ENCODE measurements at regions not wholly inside any gene's neighbourhood (a gene's known extent, or its start where the extent isn't known, plus 50 kb on each side); places are given as distances from the start of the nearest gene placed in this dataset.

- no peak for DNase-seq (ENCODE audit: extremely low spot score)
- H3K4me3 ChIP-seq (ENCODE audit: low read depth, low read length), result no peak overlapping the region
- WGBS, result 91% methylated on average over 2 of the region's 2 CpGs
- no peak overlapping the region for H3K27ac ChIP-seq (ENCODE audit: low read depth)
- H3K4me1 ChIP-seq (ENCODE audit: insufficient read depth), result no peaks in the 10 kb centered on the region
- H3K36me3 ChIP-seq (ENCODE audit: insufficient read depth), result no peaks in the 10 kb centered on the region
Observed at GRCh38 chr1:163773396-163773795, 451.6 kb downstream of the NUF2 start.

DNA sequence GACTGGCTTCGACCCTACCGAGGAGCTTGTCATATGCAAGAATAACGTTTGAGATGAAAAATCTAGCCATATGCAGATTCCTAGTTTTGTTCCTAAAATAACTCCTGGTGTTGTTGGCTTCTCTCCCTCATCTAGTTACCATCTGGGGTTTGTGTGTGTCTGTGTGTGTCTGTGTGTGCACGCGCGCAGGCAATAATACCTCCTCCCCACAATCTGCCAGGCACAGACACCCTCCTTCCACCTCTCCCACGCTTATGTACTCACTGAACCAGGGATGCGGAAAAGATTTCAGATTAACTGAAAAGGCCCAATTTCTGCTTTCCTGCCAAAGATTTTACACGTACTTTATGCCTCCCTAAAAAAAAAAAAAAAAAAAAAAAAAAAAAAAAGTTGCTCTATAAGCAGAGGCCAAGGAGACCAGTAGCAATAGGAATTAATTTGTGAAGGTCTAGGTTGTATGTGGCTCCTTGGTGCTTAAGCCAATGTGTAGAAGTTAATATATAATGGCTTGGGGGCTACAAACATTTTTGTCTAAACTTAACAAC, 452.7 kb downstream of the NUF2 start:
- DNase-seq (ENCODE audit: extremely low spot score), result peak; percentile 17
- H3K27ac ChIP-seq (ENCODE audit: low read depth), result no peak overlapping the region
- H3K4me3 ChIP-seq (ENCODE audit: low read depth, low read length), result no peak overlapping the region
- H3K4me1 ChIP-seq (ENCODE audit: insufficient read depth), result no peaks in the 10 kb centered on the region
- H3K36me3 ChIP-seq (ENCODE audit: insufficient read depth), result no peaks in the 10 kb centered on the region
- WGBS, result 91% methylated on average over 9 of the region's 9 CpGs

DNA sequence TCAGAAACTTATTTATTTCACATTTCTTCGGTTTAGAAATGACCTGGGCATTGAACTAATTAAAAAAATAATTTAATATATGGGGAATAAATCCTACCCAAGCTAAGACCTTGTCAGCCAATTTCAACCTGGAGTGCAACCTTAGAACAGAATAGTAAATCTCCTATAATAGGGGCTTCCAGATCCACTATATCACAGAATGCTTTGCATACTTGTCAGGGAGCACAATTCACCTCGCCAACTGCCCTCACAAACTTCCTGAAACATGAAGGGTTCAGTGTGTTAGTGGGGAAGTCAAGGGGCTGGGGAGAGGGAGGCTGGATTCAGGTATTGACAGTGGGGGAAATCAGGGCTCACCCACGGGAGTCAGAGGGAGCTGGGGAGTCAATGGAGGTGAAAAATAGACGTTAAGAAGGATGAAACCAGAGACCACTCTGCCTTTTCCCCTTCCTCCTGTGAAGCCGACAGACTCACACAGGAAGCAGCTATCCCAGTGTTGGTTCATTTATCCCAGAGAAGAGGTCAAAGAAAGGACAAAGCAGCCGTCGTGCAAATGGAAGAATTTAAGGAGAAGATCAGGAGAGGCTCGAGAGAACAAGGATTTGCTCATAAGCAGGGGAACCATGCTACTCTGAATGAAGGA, 453.3 kb downstream of the NUF2 start:
- H3K36me3 ChIP-seq (ENCODE audit: insufficient read depth), result no peaks in the 10 kb centered on the region
- H3K27ac ChIP-seq (ENCODE audit: low read depth), result no peak overlapping the region
- 42% methylated on average over 8 of the region's 8 CpGs for WGBS
- H3K4me3 ChIP-seq (ENCODE audit: low read depth, low read length), result no peak overlapping the region
- no peaks in the 10 kb centered on the region for H3K4me1 ChIP-seq (ENCODE audit: insufficient read depth)
- DNase-seq (ENCODE audit: extremely low spot score), result no peak

DNA sequence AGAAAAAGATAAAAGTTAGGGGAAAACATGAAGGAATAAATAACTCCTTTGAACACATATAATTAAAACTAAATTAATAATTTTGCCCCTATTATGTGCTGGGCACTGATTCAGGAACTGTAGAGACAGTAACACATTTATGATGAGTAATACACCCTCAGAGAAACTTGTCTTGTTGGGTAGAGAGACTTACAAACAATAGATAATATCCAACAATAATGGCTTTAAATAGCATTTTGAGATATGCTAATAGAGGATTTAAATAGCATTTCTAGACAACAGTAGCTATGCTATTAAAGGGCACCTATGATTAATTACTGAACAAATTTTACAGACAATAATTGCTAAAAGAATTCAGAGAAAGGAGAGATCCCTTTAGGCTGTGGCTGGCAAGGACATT, 455.5 kb downstream of the NUF2 start:
- Histone ChIP-seq H3K36me3 (ENCODE audit: insufficient read depth) (no peaks in the 10 kb centered on the region), H3K4me3 (ENCODE audit: low read depth, low read length) (no peak overlapping the region), H3K4me1 (ENCODE audit: insufficient read depth) (no peaks in the 10 kb centered on the region), H3K27ac (ENCODE audit: low read depth) (no peak overlapping the region)
- DNase-seq (ENCODE audit: extremely low spot score), result no peak

DNA sequence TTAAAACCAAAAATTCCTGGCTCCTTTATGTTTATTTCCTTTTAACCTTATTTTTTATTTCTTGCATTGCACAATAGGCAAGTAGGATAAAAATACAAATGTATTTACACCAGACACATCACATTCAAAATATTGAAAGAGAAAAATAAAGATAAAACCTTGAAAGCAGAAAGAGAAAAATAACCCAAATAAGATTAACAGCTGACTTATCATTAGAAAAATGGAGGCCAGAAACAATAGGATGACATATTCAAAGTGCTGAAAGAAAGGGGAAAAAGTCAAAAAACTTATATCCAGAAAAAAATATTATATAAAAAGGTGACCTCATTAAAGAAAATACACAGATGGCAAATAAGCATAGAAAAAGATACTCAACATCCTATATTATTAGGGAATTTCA, 459.4 kb downstream of the NUF2 start:
- Histone ChIP-seq H3K36me3 (ENCODE audit: insufficient read depth) (no peaks in the 10 kb centered on the region), H3K4me3 (ENCODE audit: low read depth, low read length) (no peak overlapping the region), H3K27ac (ENCODE audit: low read depth) (no peak overlapping the region), H3K4me1 (ENCODE audit: insufficient read depth) (no peaks in the 10 kb centered on the region)
- DNase-seq (ENCODE audit: extremely low spot score), result no peak

DNA sequence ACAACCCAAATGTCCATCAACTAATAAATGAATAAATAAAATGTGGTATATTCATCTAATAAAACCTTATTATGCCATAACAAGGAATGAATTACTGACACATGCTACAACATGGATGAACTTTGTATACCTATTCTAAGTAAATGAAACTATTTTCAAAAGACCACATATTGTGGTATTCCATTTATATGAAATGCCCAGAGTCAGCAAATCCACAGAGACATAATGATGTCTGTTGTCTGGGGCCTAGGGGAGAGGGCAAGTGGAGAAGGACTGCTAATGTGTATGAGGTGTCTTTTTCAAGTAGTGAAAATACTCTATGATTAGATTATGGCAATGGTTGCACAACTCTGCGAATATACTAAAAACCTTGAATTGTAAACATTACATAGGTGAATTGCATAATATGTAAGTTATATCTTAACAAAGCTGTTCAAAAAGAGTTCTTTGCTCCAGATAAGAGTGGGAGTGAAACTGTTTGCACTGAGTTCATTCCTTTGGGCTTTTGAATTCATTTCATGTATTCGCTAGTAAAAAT, 464.2 kb downstream of the NUF2 start:
- no peak overlapping the region for H3K4me3 ChIP-seq (ENCODE audit: low read depth, low read length)
- WGBS, result 81% methylated on average over 2 of the region's 2 CpGs
- DNase-seq (ENCODE audit: extremely low spot score), result no peak
- no peaks in the 10 kb centered on the region for H3K36me3 ChIP-seq (ENCODE audit: insufficient read depth)
- no peak overlapping the region for H3K27ac ChIP-seq (ENCODE audit: low read depth)
- no peaks in the 10 kb centered on the region for H3K4me1 ChIP-seq (ENCODE audit: insufficient read depth)

- no peak for DNase-seq (ENCODE audit: extremely low spot score)
Observed at GRCh38 chr1:163789911-163790310, 468.2 kb downstream of the NUF2 start.

GRCh38 chr1:163794551-163794950, 472.8 kb downstream of the NUF2 start:
- Histone ChIP-seq H3K4me1 (ENCODE audit: insufficient read depth) (no peaks in the 10 kb centered on the region), H3K4me3 (ENCODE audit: low read depth, low read length) (no peak overlapping the region), H3K36me3 (ENCODE audit: insufficient read depth) (no peaks in the 10 kb centered on the region), H3K27ac (ENCODE audit: low read depth) (no peak overlapping the region)
- 68% methylated on average over 3 of the region's 3 CpGs for WGBS
- no peak for DNase-seq (ENCODE audit: extremely low spot score)

More at GRCh38 chr1:163789911-163790310, 468.2 kb downstream of the NUF2 start:
- no peaks in the 10 kb centered on the region for H3K4me1 ChIP-seq (ENCODE audit: insufficient read depth)
- no peak overlapping the region for H3K4me3 ChIP-seq (ENCODE audit: low read depth, low read length)
- 87% methylated on average over 4 of the region's 4 CpGs for WGBS
- no peaks in the 10 kb centered on the region for H3K36me3 ChIP-seq (ENCODE audit: insufficient read depth)
- H3K27ac ChIP-seq (ENCODE audit: low read depth), result no peak overlapping the region

DNA sequence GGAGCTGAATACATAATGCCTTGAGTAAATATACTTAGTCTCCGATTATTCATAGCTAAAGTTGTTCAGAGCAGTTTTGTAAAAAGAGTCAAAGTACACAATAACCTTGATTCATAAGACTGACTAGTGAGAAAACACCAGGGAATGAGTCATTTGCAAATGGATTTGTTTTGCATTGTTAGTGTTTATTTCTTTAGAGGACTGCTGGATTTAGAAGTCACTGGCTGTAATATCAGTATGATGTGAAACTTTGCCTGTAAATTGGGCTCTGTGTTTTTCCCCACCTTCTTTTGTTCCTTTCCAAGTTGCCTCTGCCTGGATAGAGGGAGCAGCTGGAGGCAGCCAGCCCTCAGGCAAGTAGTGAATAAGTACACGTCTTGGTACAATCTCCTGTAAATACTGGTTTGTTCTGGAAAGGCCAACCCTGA, 474.7 kb downstream of the NUF2 start:
- 40% methylated on average over 2 of the region's 2 CpGs for WGBS
- Histone ChIP-seq H3K4me1 (ENCODE audit: insufficient read depth) (no peaks in the 10 kb centered on the region), H3K36me3 (ENCODE audit: insufficient read depth) (no peaks in the 10 kb centered on the region), H3K4me3 (ENCODE audit: low read depth, low read length) (no peak overlapping the region), H3K27ac (ENCODE audit: low read depth) (no peak overlapping the region)
- DNase-seq (ENCODE audit: extremely low spot score), result no peak

DNA sequence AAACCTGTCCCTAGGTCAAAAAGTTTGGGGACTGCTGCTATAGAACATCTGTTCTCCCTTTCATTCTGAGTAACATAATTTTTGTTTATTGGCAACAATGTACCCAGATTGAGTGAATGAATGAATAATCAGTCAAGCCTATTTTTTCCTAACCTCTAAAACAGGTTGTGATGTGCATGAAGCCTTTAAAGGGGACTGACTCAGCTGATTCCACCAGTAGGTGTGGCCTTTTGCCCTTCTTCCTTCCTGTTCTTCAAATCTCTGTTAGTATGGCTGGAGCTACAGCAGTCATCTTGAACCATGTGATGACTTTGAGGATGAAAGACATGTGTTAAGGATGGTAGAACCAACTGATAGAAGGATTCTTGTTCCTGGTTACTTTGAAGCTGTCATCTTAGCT, 476.1 kb downstream of the NUF2 start:
- Histone ChIP-seq H3K27ac (ENCODE audit: low read depth) (no peak overlapping the region), H3K4me1 (ENCODE audit: insufficient read depth) (no peaks in the 10 kb centered on the region), H3K36me3 (ENCODE audit: insufficient read depth) (no peaks in the 10 kb centered on the region), H3K4me3 (ENCODE audit: low read depth, low read length) (no peak overlapping the region)
- DNase-seq (ENCODE audit: extremely low spot score), result no peak

GRCh38 chr1:163799190-163799805, 477.5 kb downstream of the NUF2 start:
- 92% methylated on average over 6 of the region's 6 CpGs for WGBS
- no peak overlapping the region for H3K27ac ChIP-seq (ENCODE audit: low read depth)
- H3K4me1 ChIP-seq (ENCODE audit: insufficient read depth), result no peaks in the 10 kb centered on the region
- H3K36me3 ChIP-seq (ENCODE audit: insufficient read depth), result no peaks in the 10 kb centered on the region
- H3K4me3 ChIP-seq (ENCODE audit: low read depth, low read length), result no peak overlapping the region
- DNase-seq (ENCODE audit: extremely low spot score), result no peak

GRCh38 chr1:163807331-163808049, 485.7 kb downstream of the NUF2 start:
- Histone ChIP-seq H3K4me1 (ENCODE audit: insufficient read depth) (no peaks in the 10 kb centered on the region), H3K27ac (ENCODE audit: low read depth) (no peak overlapping the region), H3K4me3 (ENCODE audit: low read depth, low read length) (no peak overlapping the region), H3K36me3 (ENCODE audit: insufficient read depth) (no peaks in the 10 kb centered on the region)
- no peak for DNase-seq (ENCODE audit: extremely low spot score)
- WGBS, result 74% methylated on average over 3 of the region's 3 CpGs

DNA sequence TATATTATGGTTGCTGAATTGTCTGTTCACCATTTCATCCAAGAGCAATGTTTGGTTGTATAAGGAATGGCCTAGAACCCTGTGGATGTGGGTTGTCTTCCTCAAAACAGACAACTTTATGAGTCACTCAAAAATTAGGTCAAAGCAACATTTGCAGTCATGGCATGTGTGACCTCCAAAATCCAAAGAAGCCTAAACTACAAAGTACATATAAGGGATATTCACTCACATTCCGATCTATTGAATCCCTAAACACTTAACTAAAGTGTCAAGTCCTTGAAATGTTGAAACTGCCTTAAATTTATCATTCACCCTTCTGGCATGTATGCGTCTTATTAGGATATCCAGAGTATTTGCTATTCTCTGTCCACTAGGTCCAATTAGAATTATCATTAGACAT, 491.5 kb downstream of the NUF2 start:
- Histone ChIP-seq H3K27ac (ENCODE audit: low read depth) (no peak overlapping the region), H3K36me3 (ENCODE audit: insufficient read depth) (no peaks in the 10 kb centered on the region), H3K4me1 (ENCODE audit: insufficient read depth) (no peaks in the 10 kb centered on the region), H3K4me3 (ENCODE audit: low read depth, low read length) (no peak overlapping the region)
- no peak for DNase-seq (ENCODE audit: extremely low spot score)
- WGBS, result 97% methylated on average over 2 of the region's 2 CpGs

- no peak overlapping the region for H3K27ac ChIP-seq (ENCODE audit: low read depth)
- no peaks in the 10 kb centered on the region for H3K4me1 ChIP-seq (ENCODE audit: insufficient read depth)
- no peaks in the 10 kb centered on the region for H3K36me3 ChIP-seq (ENCODE audit: insufficient read depth)
- H3K4me3 ChIP-seq (ENCODE audit: low read depth, low read length), result no peak overlapping the region
- DNase-seq (ENCODE audit: extremely low spot score), result no peak
Observed at GRCh38 chr1:163820226-163820625, 498.5 kb downstream of the NUF2 start.
